Upper lobe of right lung (tissue), 1 donor: ENCODE measurements at regions not wholly inside any gene's neighbourhood (a gene's known extent, or its start where the extent isn't known, plus 50 kb on each side); places are given as distances from the start of the nearest gene placed in this dataset.
"Not testable (repeated sequence)": the region's sequence is repeated elsewhere in the genome, so short reads cannot be mapped to it uniquely, and the experiment has no call there.

Experiments
- ATAC-seq: fragments of 200-7000 bp; cut with Tn5 transposase; one replicate; pipeline ENCODE4 v1.9.1; 2020; ENCODE audit warnings: mild to moderate bottlenecking, moderate library complexity
- DNase-seq: peaks from one replicate; pipeline ENCODE4 v3.0.0-alpha.2; 2020
- H3K27ac ChIP-seq: fragments of 200-600 bp; one replicate; pipeline ENCODE4 v1.8.0; 2022
- H3K27me3 ChIP-seq: fragments of 200-600 bp; one replicate; pipeline ENCODE4 v1.8.0; 2022; ENCODE audit warnings: mild to moderate bottlenecking
- H3K36me3 ChIP-seq: fragments of 200-600 bp; one replicate; pipeline ENCODE4 v1.8.0; 2022
- H3K4me1 ChIP-seq: fragments of 200-600 bp; one replicate; pipeline ENCODE4 v1.8.0; 2022
- H3K4me3 ChIP-seq: fragments of 200-600 bp; one replicate; pipeline ENCODE4 v1.8.0; 2022; ENCODE audit warnings: mild to moderate bottlenecking
- H3K9me3 ChIP-seq: fragments of 200-600 bp; one replicate; pipeline ENCODE4 v1.8.0; 2022
- intact Hi-C: fragments of 100-400 bp; cut with DNase I; formaldehyde crosslinking; loops from one replicate; pipeline ENCODE4 v1.11.0; 2022
- TF ChIP-seq, protein P1 (sequence below): fragments of 200-600 bp; IDR thresholded peaks from one replicate; pipeline ENCODE4 v1.8.0; 2022; ENCODE audit warnings: antibody characterized with exemption
- donor health status: DM: no; HTN: yes; CAD: no; lungs with severe emphysema.

DNA sequence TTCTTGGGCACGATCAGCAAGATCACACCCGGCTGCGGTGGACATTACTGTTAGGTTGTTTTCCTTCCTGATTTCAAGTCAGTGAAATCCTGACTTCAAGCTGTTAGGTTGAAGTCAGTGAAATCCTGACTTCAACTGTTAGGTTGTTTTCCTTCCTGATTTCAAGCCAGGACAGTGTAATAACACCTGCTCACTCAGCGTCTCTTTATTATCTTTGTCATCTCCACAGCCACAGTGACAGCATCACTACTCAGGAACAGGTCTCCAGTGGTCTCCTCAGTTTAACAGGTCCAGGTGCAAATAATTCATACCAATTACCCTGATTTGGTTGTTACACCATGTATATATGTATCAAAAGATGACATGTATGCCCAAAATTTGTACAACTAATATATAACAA lies 208.1 kb upstream of the REG3G start:
- Histone ChIP-seq H3K36me3 (no peaks in the 10 kb centered on the region), H3K4me3 (no peak overlapping the region), H3K4me1 (no peaks in the 10 kb centered on the region), H3K27ac (no peak overlapping the region), H3K9me3 (no peaks in the 10 kb centered on the region), H3K27me3 (no peaks in the 10 kb centered on the region)
- TF ChIP-seq, protein P1, sequence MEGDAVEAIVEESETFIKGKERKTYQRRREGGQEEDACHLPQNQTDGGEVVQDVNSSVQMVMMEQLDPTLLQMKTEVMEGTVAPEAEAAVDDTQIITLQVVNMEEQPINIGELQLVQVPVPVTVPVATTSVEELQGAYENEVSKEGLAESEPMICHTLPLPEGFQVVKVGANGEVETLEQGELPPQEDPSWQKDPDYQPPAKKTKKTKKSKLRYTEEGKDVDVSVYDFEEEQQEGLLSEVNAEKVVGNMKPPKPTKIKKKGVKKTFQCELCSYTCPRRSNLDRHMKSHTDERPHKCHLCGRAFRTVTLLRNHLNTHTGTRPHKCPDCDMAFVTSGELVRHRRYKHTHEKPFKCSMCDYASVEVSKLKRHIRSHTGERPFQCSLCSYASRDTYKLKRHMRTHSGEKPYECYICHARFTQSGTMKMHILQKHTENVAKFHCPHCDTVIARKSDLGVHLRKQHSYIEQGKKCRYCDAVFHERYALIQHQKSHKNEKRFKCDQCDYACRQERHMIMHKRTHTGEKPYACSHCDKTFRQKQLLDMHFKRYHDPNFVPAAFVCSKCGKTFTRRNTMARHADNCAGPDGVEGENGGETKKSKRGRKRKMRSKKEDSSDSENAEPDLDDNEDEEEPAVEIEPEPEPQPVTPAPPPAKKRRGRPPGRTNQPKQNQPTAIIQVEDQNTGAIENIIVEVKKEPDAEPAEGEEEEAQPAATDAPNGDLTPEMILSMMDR, result no peak
- DNase-seq (no peak), ATAC-seq (no peak)
- intact Hi-C loops, result no loop called here

DNA sequence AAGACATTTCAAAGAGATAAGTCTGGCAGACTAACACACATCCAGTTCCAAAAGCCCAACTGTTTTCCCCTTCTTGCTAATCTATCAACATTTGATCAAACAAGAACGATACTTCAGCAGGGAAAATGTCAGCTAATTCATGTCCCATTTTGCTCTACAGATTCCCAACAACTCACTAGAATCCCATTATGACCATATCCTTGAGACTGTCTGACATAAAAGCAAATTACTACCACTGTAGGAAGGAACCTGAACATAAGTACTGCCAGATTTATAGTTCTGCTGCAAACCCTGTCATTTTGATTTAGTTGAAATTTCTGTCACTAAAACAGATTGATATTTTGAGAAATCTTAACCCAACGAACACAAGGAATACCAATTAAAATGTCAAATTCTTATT lies 193.0 kb upstream of the REG3G start:
- TF ChIP-seq, protein P1, result no peak
- no peak for DNase-seq

DNA sequence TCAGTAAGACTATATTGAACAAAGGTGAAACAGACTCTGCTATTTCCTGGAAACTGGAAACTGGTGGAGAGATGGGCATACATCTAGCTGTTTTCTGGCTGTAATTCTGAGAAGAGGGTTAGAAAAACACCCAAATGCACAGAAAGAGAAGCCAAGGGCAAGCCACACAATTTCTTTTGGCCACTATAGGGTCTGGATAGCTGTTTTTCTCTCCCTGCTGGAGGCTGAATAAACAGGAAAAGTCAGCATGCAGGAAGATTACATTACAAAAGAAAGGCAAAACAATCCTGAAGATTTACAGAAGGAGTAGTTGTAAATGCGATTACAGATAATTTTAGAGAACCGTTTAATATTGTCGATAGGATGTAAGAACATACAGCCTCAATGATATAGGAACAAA lies 186.2 kb upstream of the REG3G start:
- Histone ChIP-seq H3K4me3 (no peak overlapping the region), H3K4me1 (no peaks in the 10 kb centered on the region), H3K9me3 (no peaks in the 10 kb centered on the region), H3K27ac (no peak overlapping the region), H3K27me3 (no peaks in the 10 kb centered on the region), H3K36me3 (no peaks in the 10 kb centered on the region)
- DNase-seq (no peak), ATAC-seq (no peak)
- TF ChIP-seq, protein P1, result no peak
- intact Hi-C loops, result no loop called here

More for the DNA sequence above, 193.0 kb upstream of the REG3G start:
- Histone ChIP-seq H3K9me3 (no peaks in the 10 kb centered on the region), H3K27me3 (no peaks in the 10 kb centered on the region), H3K4me3 (no peak overlapping the region), H3K36me3 (no peaks in the 10 kb centered on the region), H3K27ac (no peak overlapping the region), H3K4me1 (no peaks in the 10 kb centered on the region)
- intact Hi-C loops, result no loop called here
- ATAC-seq, result no peak

DNA sequence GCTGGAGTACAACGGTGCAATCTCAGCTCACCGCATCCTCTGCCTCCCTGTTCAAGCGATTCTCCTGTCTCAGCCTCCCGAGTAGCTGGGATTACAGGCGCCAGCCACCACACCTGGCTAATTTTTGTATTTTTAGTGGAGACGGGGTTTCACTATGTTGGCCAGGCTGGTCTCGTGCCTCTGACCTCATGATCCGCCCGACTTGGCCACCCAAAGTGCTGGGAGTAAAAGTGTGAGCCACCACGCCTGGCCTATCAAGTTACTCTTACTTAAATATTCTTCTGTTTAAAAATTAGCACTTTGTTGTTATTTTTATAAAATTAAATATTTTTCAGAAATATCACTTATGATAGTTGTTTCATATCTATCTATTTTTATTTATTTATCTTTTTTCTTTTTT lies 185.2 kb upstream of the REG3G start:
- H3K27me3 ChIP-seq, H3K4me3 ChIP-seq, ATAC-seq, H3K36me3 ChIP-seq, intact Hi-C loops, H3K9me3 ChIP-seq, H3K27ac ChIP-seq, H3K4me1 ChIP-seq, DNase-seq: not testable (repeated sequence)

DNA sequence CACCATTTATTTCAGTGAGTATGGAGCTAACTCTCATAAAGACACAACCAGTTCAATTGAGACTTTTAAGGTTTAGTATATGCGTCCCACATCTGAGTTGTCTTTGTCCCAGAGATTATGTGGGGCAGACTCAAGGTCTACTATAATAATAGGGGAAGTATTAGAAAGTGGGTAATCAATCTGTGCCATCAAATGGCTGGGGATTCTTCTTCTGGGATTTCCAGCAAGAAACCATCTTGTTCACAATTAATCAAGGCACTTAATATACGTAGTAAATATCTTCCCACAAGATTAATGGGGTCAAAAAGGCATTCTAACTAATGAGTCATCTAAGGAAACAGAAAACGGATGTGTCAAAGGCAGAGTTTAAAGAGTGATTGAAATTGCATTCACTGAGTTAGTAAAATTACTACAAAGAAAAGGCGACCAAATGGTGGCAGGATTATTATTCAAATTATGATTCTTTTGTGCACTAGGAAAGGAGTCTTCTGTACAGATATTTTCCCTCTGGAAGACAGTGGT lies 179.8 kb upstream of the REG3G start:
- DNase-seq (no peak), ATAC-seq (no peak)
- no peaks in the 10 kb centered on the region for H3K9me3 ChIP-seq
- intact Hi-C loops, result no loop called here
- no peak overlapping the region for H3K27ac ChIP-seq
- H3K36me3 ChIP-seq, result no peaks in the 10 kb centered on the region
- H3K27me3 ChIP-seq, result no peaks in the 10 kb centered on the region
- no peak overlapping the region for H3K4me3 ChIP-seq
- TF ChIP-seq, protein P1, result no peak
- no peaks in the 10 kb centered on the region for H3K4me1 ChIP-seq

DNA sequence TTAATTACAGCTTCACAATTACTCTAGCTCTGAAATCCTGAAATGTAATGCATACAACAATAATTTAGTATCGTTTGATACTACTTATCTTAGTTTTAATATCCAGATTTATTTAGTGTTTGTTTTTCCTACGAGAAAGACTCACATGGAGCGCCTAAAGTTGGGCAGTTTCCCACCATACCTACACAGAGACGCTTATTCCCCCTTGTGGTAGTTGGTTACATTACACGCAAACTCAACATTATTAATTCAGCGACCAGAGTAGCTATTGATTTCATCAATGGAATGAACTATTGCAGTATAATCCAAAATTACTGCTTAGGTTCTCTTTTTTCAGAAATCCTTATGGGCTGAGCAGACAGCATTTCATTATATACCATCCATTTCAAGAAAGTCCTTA lies 164.0 kb upstream of the REG3G start:
- no peaks in the 10 kb centered on the region for H3K9me3 ChIP-seq
- intact Hi-C loops, result no loop called here
- no peak overlapping the region for H3K27ac ChIP-seq
- TF ChIP-seq, protein P1, result peak; percentile 33
- no peak for DNase-seq
- no peak overlapping the region for H3K4me3 ChIP-seq
- H3K4me1 ChIP-seq, result no peaks in the 10 kb centered on the region
- H3K36me3 ChIP-seq, result no peaks in the 10 kb centered on the region
- peak; percentile 25 for ATAC-seq
- no peaks in the 10 kb centered on the region for H3K27me3 ChIP-seq
